Type B pancreatic cell (in vitro differentiated cells): ENCODE measurements at regions not wholly inside any gene's neighbourhood (a gene's known extent, or its start where the extent isn't known, plus 50 kb on each side); places are given as distances from the start of the nearest gene placed in this dataset.

Experiments
- DNase-seq: peaks from one replicate; pipeline ENCODE4 v3.0.0; 2021; ENCODE audit warnings: mixed read lengths; ENCODE audit not compliant: unreplicated experiment; ENCODE audit errors: extremely low spot score
- H3K27ac Mint-ChIP-seq: 2 replicates; pipeline ENCODE4 v1.8.0; 2021; ENCODE audit warnings: mild to moderate bottlenecking, mixed read lengths
- H3K27me3 Mint-ChIP-seq: 2 replicates; pipeline ENCODE4 v1.8.0; 2021; ENCODE audit warnings: mixed read lengths
- H3K36me3 Mint-ChIP-seq: 2 replicates; pipeline ENCODE4 v1.8.0; 2021; ENCODE audit warnings: mixed read lengths
- H3K4me1 Mint-ChIP-seq: one replicate; pipeline ENCODE4 v1.8.0; 2021; ENCODE audit warnings: mixed read lengths; ENCODE audit not compliant: unreplicated experiment
- H3K4me3 Mint-ChIP-seq: 2 replicates; pipeline ENCODE4 v1.8.0; 2021; ENCODE audit warnings: mild to moderate bottlenecking, mixed read lengths
- H3K9me3 Mint-ChIP-seq: 2 replicates; pipeline ENCODE4 v1.8.0; 2021; ENCODE audit warnings: mixed read lengths
- TF ChIP-seq, protein P1 (sequence below): fragments of 200-600 bp; sonication (generic); conservative IDR thresholded peaks from 2 replicates; pipeline ENCODE4 v1.5.0; 2021; ENCODE audit warnings: antibody characterized with exemption, mild to moderate bottlenecking

DNA sequence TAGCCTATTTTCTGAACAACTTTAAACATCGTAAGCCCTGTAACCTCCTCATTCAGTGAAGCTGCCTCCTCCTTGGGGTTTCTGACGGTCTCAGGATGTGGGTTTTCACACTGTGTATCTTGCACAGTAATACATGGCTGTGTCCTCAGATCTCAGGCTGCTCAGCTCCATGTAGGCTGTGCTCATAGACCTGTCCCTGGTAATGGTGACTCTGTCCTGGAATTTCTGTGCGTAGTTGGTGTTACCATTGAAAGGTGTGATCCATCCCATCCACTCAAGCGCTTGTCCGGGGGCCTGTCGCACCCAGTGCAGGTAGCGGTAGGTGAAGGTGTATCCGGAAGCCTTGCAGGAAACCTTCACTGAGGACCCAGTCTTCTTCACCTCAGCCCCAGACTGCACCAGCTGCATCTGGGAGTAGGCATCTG lies 980.5 kb downstream of the TMEM121 start:
- Mint-ChIP-seq H3K4me1 (no peaks in the 10 kb centered on the region), H3K27me3 (no peaks in the 10 kb centered on the region), H3K36me3 (no peaks in the 10 kb centered on the region), H3K4me3 (no peak overlapping the region), H3K27ac (no peak overlapping the region), H3K9me3 (peaks cover 4% of the 10 kb centered on the region)
- TF ChIP-seq, protein P1, sequence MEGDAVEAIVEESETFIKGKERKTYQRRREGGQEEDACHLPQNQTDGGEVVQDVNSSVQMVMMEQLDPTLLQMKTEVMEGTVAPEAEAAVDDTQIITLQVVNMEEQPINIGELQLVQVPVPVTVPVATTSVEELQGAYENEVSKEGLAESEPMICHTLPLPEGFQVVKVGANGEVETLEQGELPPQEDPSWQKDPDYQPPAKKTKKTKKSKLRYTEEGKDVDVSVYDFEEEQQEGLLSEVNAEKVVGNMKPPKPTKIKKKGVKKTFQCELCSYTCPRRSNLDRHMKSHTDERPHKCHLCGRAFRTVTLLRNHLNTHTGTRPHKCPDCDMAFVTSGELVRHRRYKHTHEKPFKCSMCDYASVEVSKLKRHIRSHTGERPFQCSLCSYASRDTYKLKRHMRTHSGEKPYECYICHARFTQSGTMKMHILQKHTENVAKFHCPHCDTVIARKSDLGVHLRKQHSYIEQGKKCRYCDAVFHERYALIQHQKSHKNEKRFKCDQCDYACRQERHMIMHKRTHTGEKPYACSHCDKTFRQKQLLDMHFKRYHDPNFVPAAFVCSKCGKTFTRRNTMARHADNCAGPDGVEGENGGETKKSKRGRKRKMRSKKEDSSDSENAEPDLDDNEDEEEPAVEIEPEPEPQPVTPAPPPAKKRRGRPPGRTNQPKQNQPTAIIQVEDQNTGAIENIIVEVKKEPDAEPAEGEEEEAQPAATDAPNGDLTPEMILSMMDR, result no peak
- no peak for DNase-seq

DNA sequence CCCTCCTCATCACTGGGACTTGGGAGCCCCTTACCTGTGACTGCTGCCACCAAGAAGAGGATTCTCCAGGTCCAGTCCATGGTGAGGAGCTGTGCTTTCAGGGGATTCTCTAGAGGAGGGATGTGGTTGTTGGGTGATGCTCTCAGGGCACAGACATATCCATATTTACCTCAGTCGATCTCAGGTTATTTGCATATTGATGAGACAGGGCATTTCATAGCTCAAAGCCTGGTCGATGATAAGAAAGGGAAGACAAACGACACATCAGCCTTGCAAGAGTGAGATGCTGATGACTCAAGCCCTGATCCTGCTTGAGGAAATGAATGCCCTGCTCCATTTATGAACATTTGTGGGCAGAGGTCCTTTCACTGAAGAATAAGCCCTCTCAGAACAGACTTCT lies 981.0 kb downstream of the TMEM121 start:
- Mint-ChIP-seq H3K27me3 (no peaks in the 10 kb centered on the region), H3K4me1 (no peaks in the 10 kb centered on the region), H3K9me3 (peaks cover 4% of the 10 kb centered on the region), H3K27ac (no peak overlapping the region), H3K36me3 (no peaks in the 10 kb centered on the region), H3K4me3 (no peak overlapping the region)
- TF ChIP-seq, protein P1, result no peak
- no peak for DNase-seq

DNA sequence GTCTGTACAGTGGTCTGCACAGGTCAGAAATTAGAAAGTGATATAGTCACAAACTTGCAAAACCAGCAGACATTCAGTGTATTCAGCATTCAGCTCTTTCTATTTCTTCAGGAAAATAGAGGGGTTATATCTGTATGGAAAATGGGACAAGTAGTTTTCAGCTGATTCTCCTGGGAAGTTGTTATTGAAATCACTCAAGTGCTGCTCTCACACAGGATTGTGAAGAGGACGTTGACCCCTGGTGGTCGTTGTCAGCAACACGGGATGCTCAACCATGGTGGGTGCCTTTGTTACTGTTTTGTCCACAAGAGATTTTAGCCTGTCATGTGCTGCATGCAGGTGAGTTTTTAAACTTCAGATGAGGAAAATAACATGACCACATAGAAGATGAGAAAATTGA lies 981.8 kb downstream of the TMEM121 start:
- TF ChIP-seq, protein P1, result no peak
- Mint-ChIP-seq H3K4me1 (no peaks in the 10 kb centered on the region), H3K36me3 (no peaks in the 10 kb centered on the region), H3K4me3 (no peak overlapping the region), H3K27ac (no peak overlapping the region), H3K9me3 (peaks cover 4% of the 10 kb centered on the region), H3K27me3 (no peaks in the 10 kb centered on the region)
- DNase-seq, result no peak

DNA sequence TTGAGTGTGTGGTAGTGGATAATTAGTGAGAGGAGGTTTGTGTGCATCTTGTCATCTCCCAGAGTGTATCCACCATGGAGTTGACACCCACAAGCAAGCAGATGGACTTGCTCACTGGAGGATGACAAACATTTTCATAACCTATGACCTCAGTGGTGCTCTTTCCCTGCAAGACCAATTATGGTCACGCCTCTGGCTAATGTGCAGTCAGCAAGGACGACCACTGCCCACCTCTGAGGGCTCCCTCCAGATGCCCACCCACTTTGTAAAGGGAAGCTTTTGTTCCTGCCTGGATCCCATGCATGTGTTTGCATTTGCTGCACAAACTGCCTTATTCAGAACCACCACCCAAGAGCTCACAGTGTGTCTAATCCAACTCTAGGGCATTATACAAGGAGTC lies 982.8 kb downstream of the TMEM121 start:
- peaks cover 4% of the 10 kb centered on the region for H3K9me3 Mint-ChIP-seq
- H3K4me3 Mint-ChIP-seq, result no peak overlapping the region
- TF ChIP-seq, protein P1, result no peak
- H3K27ac Mint-ChIP-seq, result no peak overlapping the region
- no peaks in the 10 kb centered on the region for H3K36me3 Mint-ChIP-seq
- DNase-seq, result no peak
- no peaks in the 10 kb centered on the region for H3K27me3 Mint-ChIP-seq
- H3K4me1 Mint-ChIP-seq, result no peaks in the 10 kb centered on the region

DNA sequence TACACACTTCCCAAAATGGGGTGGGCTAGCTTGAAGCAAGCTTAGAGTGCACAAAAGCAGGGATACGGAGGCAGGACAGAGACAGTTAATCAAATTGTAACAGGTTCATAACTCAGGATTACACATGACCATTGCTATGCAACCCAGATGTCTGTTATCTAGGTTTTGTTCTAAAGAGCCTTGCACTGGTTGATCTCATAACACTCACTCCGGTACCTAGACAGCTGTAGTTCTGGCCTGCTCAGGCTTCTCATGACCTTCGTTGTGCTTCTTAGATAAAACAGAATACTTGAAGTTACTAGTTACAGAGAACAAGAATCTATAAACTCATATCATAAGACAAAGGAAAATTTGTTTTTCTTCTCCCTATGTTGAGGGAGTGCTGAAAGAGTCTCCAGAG lies 983.4 kb downstream of the TMEM121 start:
- peaks cover 4% of the 10 kb centered on the region for H3K9me3 Mint-ChIP-seq
- H3K4me1 Mint-ChIP-seq, result no peaks in the 10 kb centered on the region
- H3K27ac Mint-ChIP-seq, result no peak overlapping the region
- no peaks in the 10 kb centered on the region for H3K36me3 Mint-ChIP-seq
- TF ChIP-seq, protein P1, result no peak
- no peaks in the 10 kb centered on the region for H3K27me3 Mint-ChIP-seq
- DNase-seq, result no peak
- H3K4me3 Mint-ChIP-seq, result no peak overlapping the region
